Fibroblast of lung (primary cell): ENCODE measurements at regions not wholly inside any gene's neighbourhood (a gene's known extent, or its start where the extent isn't known, plus 50 kb on each side); places are given as distances from the start of the nearest gene placed in this dataset.

Source experiments
- EZH2 ChIP-seq: IDR thresholded peaks from 2 replicates; pipeline ENCODE4 v1.5.1; 2012; ENCODE audit warnings: low read length, control low read depth, mild to moderate bottlenecking; ENCODE audit errors: missing control alignments
- TF ChIP-seq, protein P1 (sequence below), 2 donors: IDR thresholded peaks in 1 of 2; conservative IDR thresholded peaks in 1 of 2; 1 replicate in 1 of 2; 2 replicates in 1 of 2; pipeline ENCODE4 v1.5.1; 2011 to 2012; ENCODE audit warnings: low read length in 2 of 2, control low read depth in 1 of 2, inconsistent platforms in 1 of 2, low read depth in 1 of 2, mild to moderate bottlenecking in 1 of 2

GRCh38 chr3:146770881-146771280 is 165.7 kb upstream of the PLSCR5 start:
- TF ChIP-seq, protein P1, sequence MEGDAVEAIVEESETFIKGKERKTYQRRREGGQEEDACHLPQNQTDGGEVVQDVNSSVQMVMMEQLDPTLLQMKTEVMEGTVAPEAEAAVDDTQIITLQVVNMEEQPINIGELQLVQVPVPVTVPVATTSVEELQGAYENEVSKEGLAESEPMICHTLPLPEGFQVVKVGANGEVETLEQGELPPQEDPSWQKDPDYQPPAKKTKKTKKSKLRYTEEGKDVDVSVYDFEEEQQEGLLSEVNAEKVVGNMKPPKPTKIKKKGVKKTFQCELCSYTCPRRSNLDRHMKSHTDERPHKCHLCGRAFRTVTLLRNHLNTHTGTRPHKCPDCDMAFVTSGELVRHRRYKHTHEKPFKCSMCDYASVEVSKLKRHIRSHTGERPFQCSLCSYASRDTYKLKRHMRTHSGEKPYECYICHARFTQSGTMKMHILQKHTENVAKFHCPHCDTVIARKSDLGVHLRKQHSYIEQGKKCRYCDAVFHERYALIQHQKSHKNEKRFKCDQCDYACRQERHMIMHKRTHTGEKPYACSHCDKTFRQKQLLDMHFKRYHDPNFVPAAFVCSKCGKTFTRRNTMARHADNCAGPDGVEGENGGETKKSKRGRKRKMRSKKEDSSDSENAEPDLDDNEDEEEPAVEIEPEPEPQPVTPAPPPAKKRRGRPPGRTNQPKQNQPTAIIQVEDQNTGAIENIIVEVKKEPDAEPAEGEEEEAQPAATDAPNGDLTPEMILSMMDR (conservative IDR thresholded peaks at IDR 0.05 in 1 of 2, IDR thresholded peaks at IDR 0.05 in 1 of 2; ENCODE audit: low read depth in 1 of 2, low read length in 2 of 2): no peak
- TF ChIP-seq EZH2: no peak
